ENCODE measurements at regions not wholly inside any gene's neighbourhood (a gene's known extent, or its start where the extent isn't known, plus 50 kb on each side); places are given as distances from the start of the nearest gene placed in this dataset.

GRCh38 chr9:130755377-130756007, 61.9 kb downstream of the EXOSC2 start:
- Histone ChIP-seq H3K27me3 (replicated peaks; ENCODE audit: control insufficient read depth, insufficient read depth, low read length) (no peaks in the 10 kb centered on the region), H3K36me3 (ENCODE audit: control insufficient read depth, insufficient read depth, low read length) (no peaks in the 10 kb centered on the region), H3K4me3 (replicated peaks; ENCODE audit: low read depth, low read length) (no peak overlapping the region)
- no peak for DNase-seq (ENCODE audit: extremely low read depth, insufficient read length)
- no peak for TF ChIP-seq CTCF (IDR thresholded peaks at IDR 0.05; ENCODE audit: insufficient read depth, low read length, poor library complexity, severe bottlenecking)

- no peaks in the 10 kb centered on the region for H3K27me3 ChIP-seq (replicated peaks; ENCODE audit: control insufficient read depth, insufficient read depth, low read length)
- no peaks in the 10 kb centered on the region for H3K36me3 ChIP-seq (ENCODE audit: control insufficient read depth, insufficient read depth, low read length)
- no peak overlapping the region for H3K4me3 ChIP-seq (replicated peaks; ENCODE audit: low read depth, low read length)
- TF ChIP-seq CTCF (IDR thresholded peaks at IDR 0.05; ENCODE audit: insufficient read depth, low read length, poor library complexity, severe bottlenecking): no peak
- no peak for DNase-seq (ENCODE audit: extremely low read depth, insufficient read length)
Measured at GRCh38 chr9:130756037-130756436, 62.5 kb downstream of the EXOSC2 start.

- Histone ChIP-seq H3K27me3 (replicated peaks; ENCODE audit: control insufficient read depth, insufficient read depth, low read length) (no peaks in the 10 kb centered on the region), H3K36me3 (ENCODE audit: control insufficient read depth, insufficient read depth, low read length) (no peaks in the 10 kb centered on the region), H3K4me3 (replicated peaks; ENCODE audit: low read depth, low read length) (no peak overlapping the region)
- DNase-seq (ENCODE audit: extremely low read depth, insufficient read length): no peak
- TF ChIP-seq CTCF (IDR thresholded peaks at IDR 0.05; ENCODE audit: insufficient read depth, low read length, poor library complexity, severe bottlenecking): no peak
Measured at GRCh38 chr9:130756455-130757152, 63.0 kb downstream of the EXOSC2 start.

GRCh38 chr9:130759738-130760137, 66.2 kb downstream of the EXOSC2 start:
- H3K27me3 ChIP-seq (replicated peaks; ENCODE audit: control insufficient read depth, insufficient read depth, low read length): no peaks in the 10 kb centered on the region
- no peak for TF ChIP-seq CTCF (IDR thresholded peaks at IDR 0.05; ENCODE audit: insufficient read depth, low read length, poor library complexity, severe bottlenecking)
- H3K4me3 ChIP-seq (replicated peaks; ENCODE audit: low read depth, low read length): no peak overlapping the region
- DNase-seq (ENCODE audit: extremely low read depth, insufficient read length): no peak
- no peaks in the 10 kb centered on the region for H3K36me3 ChIP-seq (ENCODE audit: control insufficient read depth, insufficient read depth, low read length)

GRCh38 chr9:130763331-130764171, 70.0 kb downstream of the EXOSC2 start:
- H3K27me3 ChIP-seq (replicated peaks; ENCODE audit: control insufficient read depth, insufficient read depth, low read length): no peaks in the 10 kb centered on the region
- TF ChIP-seq CTCF (IDR thresholded peaks at IDR 0.05; ENCODE audit: insufficient read depth, low read length, poor library complexity, severe bottlenecking): no peak
- H3K4me3 ChIP-seq (replicated peaks; ENCODE audit: low read depth, low read length): no peak overlapping the region
- DNase-seq (ENCODE audit: extremely low read depth, insufficient read length): no peak
- H3K36me3 ChIP-seq (ENCODE audit: control insufficient read depth, insufficient read depth, low read length): no peaks in the 10 kb centered on the region
